ENCODE measurements at regions not wholly inside any gene's neighbourhood (a gene's known extent, or its start where the extent isn't known, plus 50 kb on each side); places are given as distances from the start of the nearest gene placed in this dataset.

- H3K36me3 ChIP-seq (replicated peaks; ENCODE audit: low read depth, low read length): no peaks in the 10 kb centered on the region
- no peaks in the 10 kb centered on the region for H4K20me1 ChIP-seq (ENCODE audit: insufficient read depth, low read length)
- H3K4me1 ChIP-seq (ENCODE audit: low read length): no peaks in the 10 kb centered on the region
- 0 out of 2 replicates have a peak, but pooled peaks cover 3% of the 10 kb centered on the region for H3K27me3 ChIP-seq (ENCODE audit: low read depth, low read length)
- no peaks in the 10 kb centered on the region for H3K9me3 ChIP-seq (ENCODE audit: insufficient read depth, low read length)
- no peak overlapping the region for H2AFZ ChIP-seq (ENCODE audit: low read depth, low read length)
- no peak overlapping the region for H3K4me2 ChIP-seq (ENCODE audit: low read length)
- H3K9ac ChIP-seq (ENCODE audit: low read length): no peak overlapping the region
- no peaks in the 10 kb centered on the region for H3K79me2 ChIP-seq (ENCODE audit: low read length)
- no peak overlapping the region for H3K27ac ChIP-seq (ENCODE audit: low read length)
- no peak overlapping the region for H3K4me3 ChIP-seq (ENCODE audit: low read length)
- TF ChIP-seq EZH2phosphoT487 (IDR thresholded peaks at IDR 0.05; ENCODE audit: low read depth): no peak
- TF ChIP-seq, protein P1, sequence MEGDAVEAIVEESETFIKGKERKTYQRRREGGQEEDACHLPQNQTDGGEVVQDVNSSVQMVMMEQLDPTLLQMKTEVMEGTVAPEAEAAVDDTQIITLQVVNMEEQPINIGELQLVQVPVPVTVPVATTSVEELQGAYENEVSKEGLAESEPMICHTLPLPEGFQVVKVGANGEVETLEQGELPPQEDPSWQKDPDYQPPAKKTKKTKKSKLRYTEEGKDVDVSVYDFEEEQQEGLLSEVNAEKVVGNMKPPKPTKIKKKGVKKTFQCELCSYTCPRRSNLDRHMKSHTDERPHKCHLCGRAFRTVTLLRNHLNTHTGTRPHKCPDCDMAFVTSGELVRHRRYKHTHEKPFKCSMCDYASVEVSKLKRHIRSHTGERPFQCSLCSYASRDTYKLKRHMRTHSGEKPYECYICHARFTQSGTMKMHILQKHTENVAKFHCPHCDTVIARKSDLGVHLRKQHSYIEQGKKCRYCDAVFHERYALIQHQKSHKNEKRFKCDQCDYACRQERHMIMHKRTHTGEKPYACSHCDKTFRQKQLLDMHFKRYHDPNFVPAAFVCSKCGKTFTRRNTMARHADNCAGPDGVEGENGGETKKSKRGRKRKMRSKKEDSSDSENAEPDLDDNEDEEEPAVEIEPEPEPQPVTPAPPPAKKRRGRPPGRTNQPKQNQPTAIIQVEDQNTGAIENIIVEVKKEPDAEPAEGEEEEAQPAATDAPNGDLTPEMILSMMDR (IDR thresholded peaks at IDR 0.05; ENCODE audit: low read depth, low read length): no peak
Observed at GRCh38 chr2:133753665-133754064, 185.4 kb upstream of the NCKAP5 start.

DNA sequence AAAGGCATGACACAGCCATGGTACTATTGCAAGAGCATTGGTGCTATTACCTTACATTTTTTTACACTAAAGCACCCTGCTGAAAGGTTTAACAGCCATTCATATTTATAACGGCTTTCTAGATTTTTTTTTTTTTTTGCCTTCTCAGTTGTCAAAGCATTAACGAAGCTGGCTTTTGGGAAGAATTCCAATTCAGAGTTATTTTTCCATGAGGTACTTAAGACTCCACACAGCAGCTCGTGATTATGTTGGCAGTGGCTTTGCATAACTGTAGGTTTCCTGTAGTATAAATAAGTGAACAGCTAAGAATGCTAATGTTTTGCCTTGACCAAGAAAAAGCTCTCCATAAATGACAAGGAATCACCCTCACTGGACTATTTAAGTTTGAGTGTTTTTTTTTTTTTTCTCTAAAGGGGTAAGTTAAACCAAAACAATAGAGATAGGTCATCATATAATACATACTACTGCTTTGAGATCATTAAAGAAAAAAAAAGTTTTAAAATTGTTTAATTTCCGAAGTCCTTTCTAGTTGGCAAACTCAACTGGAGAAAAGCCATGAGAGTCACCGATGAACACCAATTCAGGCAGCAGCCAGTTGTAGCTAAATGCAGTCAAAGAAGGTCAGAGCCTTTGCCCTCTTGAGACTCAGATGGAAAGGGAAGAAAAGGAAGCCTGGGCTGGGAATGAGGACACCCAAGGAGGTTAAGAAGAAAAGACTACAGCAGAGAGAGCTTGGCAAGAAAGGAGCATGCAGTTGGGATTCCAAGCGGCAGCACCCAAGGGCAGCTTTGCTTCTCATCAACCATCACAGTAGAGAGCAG lies 187.4 kb upstream of the NCKAP5 start:
- TF ChIP-seq, protein P1 (IDR thresholded peaks at IDR 0.05; ENCODE audit: low read depth, low read length): no peak
- TF ChIP-seq EZH2phosphoT487 (IDR thresholded peaks at IDR 0.05; ENCODE audit: low read depth): no peak
- no peak overlapping the region for H3K4me2 ChIP-seq (ENCODE audit: low read length)
- no peaks in the 10 kb centered on the region for H3K9me3 ChIP-seq (ENCODE audit: insufficient read depth, low read length)
- no peaks in the 10 kb centered on the region for H4K20me1 ChIP-seq (ENCODE audit: insufficient read depth, low read length)
- H3K36me3 ChIP-seq (replicated peaks; ENCODE audit: low read depth, low read length): no peaks in the 10 kb centered on the region
- H3K9ac ChIP-seq (ENCODE audit: low read length): no peak overlapping the region
- no peak overlapping the region for H3K4me3 ChIP-seq (ENCODE audit: low read length)
- no peaks in the 10 kb centered on the region for H3K79me2 ChIP-seq (ENCODE audit: low read length)
- 0 out of 2 replicates have a peak, but pooled peaks cover under 1% of the 10 kb centered on the region for H3K27me3 ChIP-seq (ENCODE audit: low read depth, low read length)
- H3K4me1 ChIP-seq (ENCODE audit: low read length): no peaks in the 10 kb centered on the region
- H3K27ac ChIP-seq (ENCODE audit: low read length): no peak overlapping the region
- no peak overlapping the region for H2AFZ ChIP-seq (ENCODE audit: low read depth, low read length)

DNA sequence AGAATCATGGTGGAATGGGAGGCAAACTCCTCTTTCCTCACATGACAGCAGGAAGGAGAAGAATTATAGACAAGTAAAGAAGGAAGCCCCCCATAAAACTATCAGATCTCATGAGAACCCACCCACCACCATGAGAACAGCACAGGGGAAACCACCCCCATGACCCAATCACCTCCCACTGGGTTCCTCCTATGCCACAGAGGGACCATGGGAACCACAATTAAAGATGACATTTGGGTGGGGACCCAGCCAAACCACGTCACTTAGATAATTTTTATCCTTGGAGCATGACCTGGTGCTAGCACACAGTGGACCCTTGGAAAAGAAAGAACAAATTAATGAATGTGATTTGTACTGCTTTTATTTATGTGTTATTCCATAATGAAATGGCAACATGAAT lies 188.6 kb upstream of the NCKAP5 start:
- Histone ChIP-seq H3K27ac (ENCODE audit: low read length) (no peak overlapping the region), H3K4me1 (ENCODE audit: low read length) (no peaks in the 10 kb centered on the region)

DNA sequence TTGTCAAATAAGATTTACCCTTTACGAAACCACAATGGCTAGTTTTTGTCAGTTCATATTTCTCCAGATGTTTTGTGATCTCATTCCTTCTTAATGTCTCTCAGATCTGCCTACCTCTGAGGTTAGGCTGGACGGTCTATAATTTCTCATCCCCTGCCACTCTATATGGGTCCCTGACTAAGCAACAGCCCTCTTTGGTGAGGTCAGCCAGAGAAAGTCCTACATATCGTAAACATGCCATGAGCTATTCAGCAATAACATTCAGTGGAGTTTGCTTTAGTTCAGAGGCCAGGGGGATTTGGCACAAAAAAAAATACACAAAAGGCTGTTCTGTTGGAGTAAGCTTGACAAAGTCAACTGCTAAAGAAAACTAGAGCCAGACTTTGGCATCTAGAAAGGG lies 192.1 kb upstream of the NCKAP5 start:
- TF ChIP-seq EZH2phosphoT487 (IDR thresholded peaks at IDR 0.05; ENCODE audit: low read depth): no peak
- TF ChIP-seq, protein P1 (IDR thresholded peaks at IDR 0.05; ENCODE audit: low read depth, low read length): no peak
- Histone ChIP-seq H3K79me2 (ENCODE audit: low read length) (no peaks in the 10 kb centered on the region), H3K27ac (ENCODE audit: low read length) (no peak overlapping the region)

More for the DNA sequence above, 188.6 kb upstream of the NCKAP5 start:
- TF ChIP-seq, protein P1 (IDR thresholded peaks at IDR 0.05; ENCODE audit: low read depth, low read length): no peak
- TF ChIP-seq EZH2phosphoT487 (IDR thresholded peaks at IDR 0.05; ENCODE audit: low read depth): no peak
- no peaks in the 10 kb centered on the region for H4K20me1 ChIP-seq (ENCODE audit: insufficient read depth, low read length)
- no peak overlapping the region for H3K9ac ChIP-seq (ENCODE audit: low read length)
- H3K9me3 ChIP-seq (ENCODE audit: insufficient read depth, low read length): no peaks in the 10 kb centered on the region
- H3K79me2 ChIP-seq (ENCODE audit: low read length): no peaks in the 10 kb centered on the region
- H3K4me2 ChIP-seq (ENCODE audit: low read length): no peak overlapping the region
- no peak overlapping the region for H2AFZ ChIP-seq (ENCODE audit: low read depth, low read length)
- no peaks in the 10 kb centered on the region for H3K36me3 ChIP-seq (replicated peaks; ENCODE audit: low read depth, low read length)
- H3K27me3 ChIP-seq (ENCODE audit: low read depth, low read length): no peaks in the 10 kb centered on the region
- H3K4me3 ChIP-seq (ENCODE audit: low read length): no peak overlapping the region

More for the DNA sequence above, 192.1 kb upstream of the NCKAP5 start:
- H2AFZ ChIP-seq (ENCODE audit: low read depth, low read length): no peak overlapping the region
- no peaks in the 10 kb centered on the region for H3K27me3 ChIP-seq (ENCODE audit: low read depth, low read length)
- no peaks in the 10 kb centered on the region for H3K36me3 ChIP-seq (replicated peaks; ENCODE audit: low read depth, low read length)
- H3K4me3 ChIP-seq (ENCODE audit: low read length): no peak overlapping the region
- no peak overlapping the region for H3K4me2 ChIP-seq (ENCODE audit: low read length)
- H3K9ac ChIP-seq (ENCODE audit: low read length): no peak overlapping the region
- no peaks in the 10 kb centered on the region for H3K4me1 ChIP-seq (ENCODE audit: low read length)
- H4K20me1 ChIP-seq (ENCODE audit: insufficient read depth, low read length): no peaks in the 10 kb centered on the region
- H3K9me3 ChIP-seq (ENCODE audit: insufficient read depth, low read length): no peaks in the 10 kb centered on the region

All from OCI-LY3 (cell line).